ENCODE measurements at regions not wholly inside any gene's neighbourhood (a gene's known extent, or its start where the extent isn't known, plus 50 kb on each side); places are given as distances from the start of the nearest gene placed in this dataset.

DNA sequence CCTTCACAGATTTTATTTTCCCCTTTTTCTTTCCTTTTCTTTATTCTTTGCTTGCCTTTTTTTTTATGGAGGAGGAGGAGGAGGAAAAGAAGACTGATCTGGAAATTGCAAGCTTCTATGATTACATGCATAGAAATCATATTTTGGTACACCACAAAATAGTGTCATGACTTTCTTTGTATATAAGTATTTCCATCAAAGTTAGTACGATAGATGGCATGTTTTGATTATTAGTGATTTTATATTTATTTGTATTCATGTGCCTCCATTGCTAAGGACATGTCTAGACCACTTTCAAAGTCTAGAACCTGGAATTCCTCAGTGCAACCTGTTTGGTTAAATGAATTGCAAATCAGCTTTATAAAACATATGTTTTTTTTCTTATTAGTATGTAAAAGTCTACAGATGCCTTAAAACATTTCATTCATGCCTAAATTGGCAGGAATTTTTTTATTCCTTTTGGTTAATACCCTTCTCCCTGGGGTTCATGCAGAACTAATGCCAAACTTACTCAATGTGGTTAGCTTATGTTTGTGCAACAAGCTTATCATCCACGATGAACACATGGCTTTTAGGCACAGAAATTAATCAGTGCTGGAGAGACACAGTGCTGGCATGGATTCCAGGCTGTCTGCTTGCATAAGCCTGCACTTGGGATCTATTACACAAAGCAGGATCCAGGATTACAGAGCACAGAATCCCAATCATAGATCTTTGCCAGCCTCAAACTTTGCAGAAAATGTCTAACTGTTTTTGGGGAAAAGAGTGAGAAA lies 213.1 kb downstream of the CHRM2 start:
- no peaks in the 10 kb centered on the region for H3K36me3 ChIP-seq (ENCODE audit: control insufficient read depth in 2 of 2, insufficient read depth in 2 of 2, low read length in 2 of 2)
- no peaks in the 10 kb centered on the region for H3K27me3 ChIP-seq (ENCODE audit: control insufficient read depth in 1 of 2, insufficient read depth in 2 of 2, low read length in 2 of 2)
- H3K9ac ChIP-seq (ENCODE audit: low read length in 2 of 2) = no peak overlapping the region
- no peaks in the 10 kb centered on the region for H3K9me3 ChIP-seq (ENCODE audit: control insufficient read depth in 2 of 2, low read length in 2 of 2)
- no peak overlapping the region for H3K4me3 ChIP-seq (ENCODE audit: low read length in 2 of 2)
- no peaks in the 10 kb centered on the region for H3K4me1 ChIP-seq (ENCODE audit: control insufficient read depth, insufficient read depth, low read length)
- H3K27ac ChIP-seq (ENCODE audit: low read length) = peak overlapping the region; percentile 49

DNA sequence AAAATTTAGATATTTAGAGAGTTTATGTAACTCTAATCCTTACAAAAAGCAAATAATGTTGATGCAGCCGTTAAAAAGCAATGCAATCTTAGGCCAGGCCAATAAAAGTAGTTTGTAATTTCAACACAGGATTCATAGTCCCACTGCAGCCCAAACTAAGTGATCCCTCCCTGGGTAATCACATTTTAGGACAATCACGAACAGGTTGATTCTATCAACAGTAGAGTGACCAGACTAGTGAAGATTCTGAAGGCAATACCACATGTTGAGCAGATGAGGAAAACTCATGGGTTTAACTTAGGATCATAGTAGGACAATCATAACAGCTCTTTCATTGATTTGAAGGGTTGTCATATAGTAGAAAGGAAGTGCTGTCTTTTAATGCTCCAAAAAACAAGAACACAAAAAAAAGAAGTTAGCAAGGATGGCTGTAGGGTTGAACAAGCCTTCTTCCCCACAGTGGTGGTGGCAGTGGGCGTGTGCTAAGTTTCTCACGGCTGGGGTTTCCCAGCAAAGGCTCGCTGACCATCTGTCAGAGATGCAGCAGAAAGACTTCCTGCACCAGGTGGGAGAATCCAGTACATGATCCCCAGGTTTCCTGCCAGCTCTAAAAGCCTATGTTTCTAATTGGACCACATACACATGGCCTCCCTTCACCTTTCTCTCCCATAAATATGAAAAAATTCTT lies 212.2 kb downstream of the CHRM2 start:
- H3K9me3 ChIP-seq (ENCODE audit: control insufficient read depth in 2 of 2, low read length in 2 of 2) = no peaks in the 10 kb centered on the region
- no peaks in the 10 kb centered on the region for H3K36me3 ChIP-seq (ENCODE audit: control insufficient read depth in 2 of 2, insufficient read depth in 2 of 2, low read length in 2 of 2)
- H3K4me3 ChIP-seq (ENCODE audit: low read length in 2 of 2) = no peak overlapping the region
- H3K4me1 ChIP-seq (ENCODE audit: control insufficient read depth, insufficient read depth, low read length) = no peaks in the 10 kb centered on the region
- H3K27me3 ChIP-seq (ENCODE audit: control insufficient read depth in 1 of 2, insufficient read depth in 2 of 2, low read length in 2 of 2) = no peaks in the 10 kb centered on the region
- H3K9ac ChIP-seq (ENCODE audit: low read length in 2 of 2) = no peak overlapping the region
- H3K27ac ChIP-seq (ENCODE audit: low read length) = peak overlapping the region; percentile 49

DNA sequence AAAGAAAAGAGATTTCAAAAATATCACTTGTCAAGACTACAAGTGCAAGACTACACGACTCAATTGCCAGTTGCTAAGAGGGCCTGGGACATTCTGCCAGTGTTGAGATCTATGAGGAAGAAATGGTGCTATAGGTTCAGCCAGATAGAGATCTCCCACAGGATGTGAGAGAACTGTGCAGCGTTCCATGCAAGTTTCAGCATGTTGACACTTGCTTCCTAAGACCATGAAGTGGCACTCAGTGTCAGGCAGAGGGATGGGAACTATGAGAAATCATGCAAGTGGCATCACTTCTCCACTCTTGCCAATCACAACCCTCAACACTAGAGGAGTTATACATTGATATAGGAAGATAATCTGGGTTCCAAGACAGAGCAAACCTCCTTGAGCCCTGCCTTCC lies 210.3 kb downstream of the CHRM2 start:
- Histone ChIP-seq H3K4me3 (ENCODE audit: low read length in 2 of 2) (no peak overlapping the region), H3K4me1 (ENCODE audit: control insufficient read depth, insufficient read depth, low read length) (no peaks in the 10 kb centered on the region), H3K27ac (ENCODE audit: low read length) (no peak overlapping the region), H3K9me3 (ENCODE audit: control insufficient read depth in 2 of 2, low read length in 2 of 2) (no peaks in the 10 kb centered on the region), H3K9ac (ENCODE audit: low read length in 2 of 2) (no peak overlapping the region), H3K36me3 (ENCODE audit: control insufficient read depth in 2 of 2, insufficient read depth in 2 of 2, low read length in 2 of 2) (no peaks in the 10 kb centered on the region), H3K27me3 (ENCODE audit: control insufficient read depth in 1 of 2, insufficient read depth in 2 of 2, low read length in 2 of 2) (no peaks in the 10 kb centered on the region)

DNA sequence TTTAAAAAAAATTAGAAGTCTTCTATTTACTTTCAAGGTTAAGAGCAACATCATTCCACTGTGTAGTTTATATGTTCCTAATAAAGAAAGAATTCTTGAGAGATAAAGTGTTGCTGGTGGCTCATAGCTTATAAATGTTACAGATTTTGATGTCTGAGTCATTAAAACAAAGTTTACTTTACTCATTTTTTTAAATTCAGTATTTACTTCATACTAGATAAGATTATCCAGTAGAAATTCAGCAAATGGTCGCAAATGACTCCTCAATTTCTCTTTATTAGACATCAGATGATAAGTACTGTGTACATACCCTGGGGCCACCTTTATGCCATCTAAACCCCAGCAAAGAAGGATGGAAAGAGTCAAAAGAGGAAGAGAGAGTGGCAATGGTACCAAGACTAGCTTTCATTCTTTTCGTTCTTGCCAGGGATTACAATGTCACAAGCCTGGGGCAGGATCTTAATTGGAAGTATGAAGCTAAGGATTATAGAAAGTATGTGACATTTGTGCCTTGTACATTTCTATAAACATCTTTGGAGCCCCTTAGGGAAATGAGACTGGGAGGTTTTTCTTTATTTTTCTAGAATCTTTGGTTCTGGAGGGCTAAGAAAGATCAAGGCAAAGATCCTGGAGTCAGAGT lies 206.1 kb downstream of the CHRM2 start:
- Histone ChIP-seq H3K27ac (ENCODE audit: low read length) (no peak overlapping the region), H3K9me3 (ENCODE audit: control insufficient read depth in 2 of 2, low read length in 2 of 2) (no peaks in the 10 kb centered on the region), H3K27me3 (ENCODE audit: control insufficient read depth in 1 of 2, insufficient read depth in 2 of 2, low read length in 2 of 2) (no peaks in the 10 kb centered on the region), H3K36me3 (ENCODE audit: control insufficient read depth in 2 of 2, insufficient read depth in 2 of 2, low read length in 2 of 2) (no peaks in the 10 kb centered on the region), H3K9ac (ENCODE audit: low read length in 2 of 2) (no peak overlapping the region), H3K4me3 (ENCODE audit: low read length in 2 of 2) (no peak overlapping the region), H3K4me1 (ENCODE audit: control insufficient read depth, insufficient read depth, low read length) (no peaks in the 10 kb centered on the region)

DNA sequence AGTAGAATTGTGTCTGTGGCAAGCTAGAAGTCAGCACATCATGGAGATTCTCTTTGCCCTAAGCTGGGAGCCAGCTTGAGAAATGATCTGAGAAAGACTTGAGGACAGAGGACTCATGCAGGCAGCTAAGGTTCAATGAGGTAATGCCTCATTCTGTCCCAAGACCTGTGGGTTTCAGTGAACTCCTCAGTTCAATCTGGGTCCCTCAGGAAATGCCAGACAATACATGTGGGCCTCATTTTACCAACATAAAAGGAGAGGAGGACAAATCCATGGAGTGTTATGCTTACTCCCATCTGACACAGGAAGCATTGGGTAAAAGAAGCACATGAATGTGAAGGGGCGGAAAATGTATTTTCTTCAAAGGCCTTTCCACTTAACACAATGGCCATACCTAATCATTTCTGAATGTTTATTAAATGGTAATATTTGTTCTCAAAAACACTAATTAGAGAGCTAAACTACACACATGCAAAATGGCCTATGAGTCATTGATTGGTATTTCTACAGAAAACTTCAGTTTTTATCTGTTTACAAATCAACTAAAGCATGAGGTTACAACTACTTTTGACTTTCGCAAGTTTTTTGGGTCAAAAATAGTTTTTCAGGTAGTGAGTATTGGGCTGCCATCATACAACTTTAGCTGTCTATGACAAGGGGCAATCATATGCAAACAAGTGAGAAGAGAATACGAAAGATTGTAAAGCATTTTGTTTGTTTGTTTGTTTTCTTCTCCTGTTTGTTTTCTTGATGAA lies 205.3 kb downstream of the CHRM2 start:
- no peaks in the 10 kb centered on the region for H3K4me1 ChIP-seq (ENCODE audit: control insufficient read depth, insufficient read depth, low read length)
- no peaks in the 10 kb centered on the region for H3K9me3 ChIP-seq (ENCODE audit: control insufficient read depth in 2 of 2, low read length in 2 of 2)
- no peak overlapping the region for H3K9ac ChIP-seq (ENCODE audit: low read length in 2 of 2)
- H3K27ac ChIP-seq (ENCODE audit: low read length) = no peak overlapping the region
- no peaks in the 10 kb centered on the region for H3K36me3 ChIP-seq (ENCODE audit: control insufficient read depth in 2 of 2, insufficient read depth in 2 of 2, low read length in 2 of 2)
- no peak overlapping the region for H3K4me3 ChIP-seq (ENCODE audit: low read length in 2 of 2)
- no peaks in the 10 kb centered on the region for H3K27me3 ChIP-seq (ENCODE audit: control insufficient read depth in 1 of 2, insufficient read depth in 2 of 2, low read length in 2 of 2)
